Glomerular visceral epithelial cell (primary cell): ENCODE measurements at regions not wholly inside any gene's neighbourhood (a gene's known extent, or its start where the extent isn't known, plus 50 kb on each side); places are given as distances from the start of the nearest gene placed in this dataset.

Experiments
- DNase-seq: peaks from one replicate; pipeline ENCODE4 v3.0.0-alpha.2; 2016; ENCODE audit errors: extremely low spot score

DNA sequence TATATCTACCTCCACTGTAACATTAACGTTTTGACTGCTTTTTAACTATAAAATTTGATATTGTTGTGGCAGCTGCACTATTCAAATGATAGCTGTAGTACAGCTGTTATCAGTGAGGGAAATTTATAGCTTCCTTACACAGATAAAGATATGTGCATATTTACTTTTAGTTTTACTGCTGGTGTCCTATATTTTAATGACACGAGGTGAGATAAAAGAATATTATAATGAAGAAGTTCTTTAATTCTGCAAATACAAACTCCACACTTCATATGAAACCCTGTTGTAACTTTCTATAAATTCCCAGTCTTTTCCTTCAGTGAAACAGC lies 427.8 kb upstream of the ZEB2 start:
- no peak for DNase-seq

DNA sequence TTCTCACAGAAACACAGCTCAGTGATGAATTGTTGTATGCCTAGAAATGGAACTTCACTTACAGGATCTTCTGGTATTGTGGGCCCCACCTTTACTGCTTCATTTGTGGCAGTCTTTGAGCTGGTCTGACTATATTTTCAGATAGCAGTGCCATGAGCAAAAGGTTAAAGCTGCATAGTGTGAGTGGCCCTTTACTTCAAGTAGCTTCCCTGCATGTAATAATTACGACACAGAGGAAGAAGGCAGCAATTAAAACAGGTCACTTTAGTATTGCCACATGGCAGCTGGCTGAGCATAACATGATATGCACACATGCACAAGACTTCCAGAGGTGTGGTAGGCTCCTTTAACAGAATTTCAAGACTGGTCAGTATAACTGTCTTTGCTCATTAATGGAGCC lies 426.3 kb upstream of the ZEB2 start:
- DNase-seq, result no peak

DNA sequence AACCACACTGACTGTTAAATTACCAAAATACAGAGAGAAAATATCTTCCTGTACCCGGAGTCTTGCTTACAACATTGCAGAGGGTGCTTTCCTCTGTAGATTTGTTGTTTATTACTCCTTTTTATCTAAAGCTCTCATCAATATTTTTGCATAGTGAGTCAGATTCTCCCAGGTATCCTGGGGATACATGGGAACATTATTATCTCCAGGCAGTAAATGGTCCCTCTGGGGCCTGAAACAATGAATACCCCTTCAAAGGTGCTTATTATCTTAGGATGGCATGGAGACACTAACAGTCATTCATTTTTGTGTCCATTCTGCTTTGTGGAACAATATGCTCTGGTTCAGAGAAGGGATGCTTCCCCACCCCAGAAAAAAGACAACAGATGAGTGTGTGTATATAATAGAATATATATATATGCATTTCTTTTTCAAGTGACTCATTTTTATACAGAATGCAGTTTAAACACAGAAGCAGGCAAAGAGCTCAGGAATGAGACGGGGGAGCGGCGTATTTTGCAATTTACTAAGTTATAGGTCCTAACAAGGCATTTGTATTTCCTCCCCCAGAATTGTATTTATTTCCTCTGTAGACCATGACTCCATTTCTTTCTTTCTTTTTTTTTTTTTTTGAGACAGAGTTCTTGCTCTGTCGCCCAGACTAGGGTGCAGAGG lies 424.8 kb upstream of the ZEB2 start:
- no peak for DNase-seq

DNA sequence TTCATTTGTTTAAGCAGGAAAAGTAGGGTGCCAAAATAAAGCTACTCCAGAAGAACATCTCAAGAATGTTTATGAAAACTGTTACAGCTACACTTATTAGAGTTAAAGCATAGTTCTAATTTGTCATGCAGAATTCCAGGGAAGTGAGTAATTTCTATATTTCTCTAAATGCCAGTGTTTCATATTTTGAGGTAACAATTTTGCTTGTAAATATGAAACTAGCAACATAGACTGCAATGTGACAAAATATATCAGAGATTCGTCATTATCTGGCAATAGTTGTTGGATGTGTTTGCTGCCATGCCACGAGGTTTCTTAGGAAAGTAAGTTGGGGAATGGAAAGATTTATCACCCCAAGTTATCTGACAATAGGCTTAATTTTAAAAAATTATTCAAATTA lies 424.1 kb upstream of the ZEB2 start:
- no peak for DNase-seq

DNA sequence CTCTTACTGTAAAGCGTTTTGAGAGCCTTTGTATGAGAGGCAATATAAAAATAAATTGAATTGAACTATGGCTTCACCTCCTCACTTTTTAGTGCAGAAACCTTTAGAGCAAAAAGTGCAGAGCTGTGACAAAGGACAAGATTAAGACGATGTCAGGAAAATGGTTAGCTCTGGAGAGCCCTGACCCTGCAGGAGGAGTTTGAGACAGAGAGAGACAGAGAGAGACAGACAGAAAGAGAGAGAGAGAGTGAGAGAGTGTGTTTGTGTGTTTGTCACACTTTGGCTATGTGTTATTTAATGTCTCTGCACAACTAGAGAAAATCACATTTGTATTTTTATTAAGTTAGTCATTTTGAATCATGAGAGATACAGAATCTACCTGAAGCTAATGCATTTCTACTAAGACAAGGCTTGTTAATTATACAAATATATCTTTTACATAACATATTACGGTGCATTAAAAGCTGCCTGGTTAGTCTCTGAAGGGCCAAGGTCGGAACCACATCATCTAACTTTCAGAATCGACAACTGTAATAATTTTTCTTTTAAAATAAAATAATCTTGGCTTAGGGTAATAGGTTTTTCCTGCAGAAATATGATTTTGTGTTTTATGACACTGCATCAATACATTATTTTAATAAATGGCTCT lies 423.5 kb upstream of the ZEB2 start:
- DNase-seq, result no peak

DNA sequence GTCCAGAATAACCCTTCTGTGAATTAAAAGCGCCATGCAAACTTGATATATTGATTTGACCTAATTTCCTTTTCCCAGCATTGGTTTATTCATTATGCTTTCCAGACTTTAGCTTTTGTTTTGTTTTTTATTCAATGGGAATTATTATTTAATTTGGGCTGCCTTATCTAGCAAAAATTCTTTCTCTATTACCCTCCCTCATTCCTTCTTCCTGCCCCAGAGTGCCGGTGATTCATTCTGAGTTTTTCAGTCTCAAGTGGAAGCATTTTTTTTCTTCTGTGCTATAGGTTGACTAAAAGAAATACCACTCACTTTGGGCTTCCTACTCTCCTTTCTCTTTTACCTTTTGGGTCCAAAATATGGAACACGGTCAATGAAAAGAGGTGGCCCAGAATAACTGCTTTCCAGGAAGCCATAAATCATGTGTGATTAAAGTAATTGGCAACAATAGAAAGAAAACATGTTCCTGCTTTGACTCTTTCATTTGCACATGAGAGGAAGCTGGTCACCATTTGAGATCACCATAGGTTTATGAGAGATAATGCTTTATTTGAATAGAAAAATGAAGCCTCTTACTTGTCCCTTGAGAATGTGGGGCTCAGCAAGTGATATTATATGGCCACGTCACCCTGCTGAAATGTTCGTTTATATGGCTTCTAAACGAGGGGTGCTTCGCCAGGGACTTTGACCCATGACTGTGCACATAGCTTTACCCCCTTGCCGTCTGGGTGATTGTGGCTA lies 422.8 kb upstream of the ZEB2 start:
- DNase-seq, result no peak

DNA sequence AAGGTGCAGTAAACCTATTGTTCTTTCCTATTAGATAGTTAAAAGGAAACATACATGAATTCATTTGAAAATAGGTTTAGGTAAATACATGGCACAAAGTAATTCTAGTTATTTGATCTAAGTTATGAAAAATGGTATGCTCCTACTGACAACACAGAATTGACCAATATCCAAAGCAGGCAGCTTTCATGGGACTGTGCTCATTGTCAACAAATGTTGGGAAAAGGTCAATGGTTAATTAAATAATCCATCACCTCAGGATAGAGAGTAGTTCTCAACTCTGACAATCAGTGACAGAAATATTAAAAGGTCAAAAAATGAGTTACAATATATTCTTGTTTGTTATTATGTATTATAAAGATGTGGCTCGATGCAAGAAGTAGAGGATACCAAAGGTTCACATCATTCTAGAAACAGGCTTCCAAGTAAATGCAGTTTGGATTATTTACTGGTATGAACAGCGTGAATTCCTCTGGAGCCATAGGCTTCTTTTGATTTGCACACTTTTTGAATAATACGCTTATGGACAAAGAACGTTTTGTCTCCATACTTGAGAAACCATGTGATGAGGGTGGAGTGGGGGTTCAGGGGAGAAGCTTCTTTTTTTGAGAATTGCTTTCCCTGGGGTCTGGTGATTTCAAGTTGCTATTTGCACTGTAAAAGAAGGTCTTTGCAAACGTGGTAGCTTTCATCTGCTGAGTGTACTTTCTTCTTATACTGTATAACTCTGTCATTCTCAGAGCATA lies 422.0 kb upstream of the ZEB2 start:
- no peak for DNase-seq

DNA sequence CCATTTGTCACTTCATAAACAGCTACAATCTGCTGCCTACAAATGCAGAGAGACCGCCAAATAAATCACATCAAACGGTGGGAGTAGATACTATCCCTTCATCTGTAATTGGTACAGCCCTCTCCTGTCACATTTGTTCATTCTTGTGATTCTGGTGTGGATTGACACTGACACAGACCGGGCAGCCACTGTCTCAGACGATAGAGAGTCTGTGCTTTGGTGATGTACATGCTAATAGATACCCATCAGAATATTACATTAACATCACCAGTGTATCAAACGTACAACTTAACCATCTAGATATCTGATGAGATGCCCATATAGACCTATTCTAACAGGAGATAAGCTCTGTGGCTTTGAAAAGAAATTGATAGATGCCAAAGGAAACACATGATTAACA lies 419.7 kb upstream of the ZEB2 start:
- no peak for DNase-seq

DNA sequence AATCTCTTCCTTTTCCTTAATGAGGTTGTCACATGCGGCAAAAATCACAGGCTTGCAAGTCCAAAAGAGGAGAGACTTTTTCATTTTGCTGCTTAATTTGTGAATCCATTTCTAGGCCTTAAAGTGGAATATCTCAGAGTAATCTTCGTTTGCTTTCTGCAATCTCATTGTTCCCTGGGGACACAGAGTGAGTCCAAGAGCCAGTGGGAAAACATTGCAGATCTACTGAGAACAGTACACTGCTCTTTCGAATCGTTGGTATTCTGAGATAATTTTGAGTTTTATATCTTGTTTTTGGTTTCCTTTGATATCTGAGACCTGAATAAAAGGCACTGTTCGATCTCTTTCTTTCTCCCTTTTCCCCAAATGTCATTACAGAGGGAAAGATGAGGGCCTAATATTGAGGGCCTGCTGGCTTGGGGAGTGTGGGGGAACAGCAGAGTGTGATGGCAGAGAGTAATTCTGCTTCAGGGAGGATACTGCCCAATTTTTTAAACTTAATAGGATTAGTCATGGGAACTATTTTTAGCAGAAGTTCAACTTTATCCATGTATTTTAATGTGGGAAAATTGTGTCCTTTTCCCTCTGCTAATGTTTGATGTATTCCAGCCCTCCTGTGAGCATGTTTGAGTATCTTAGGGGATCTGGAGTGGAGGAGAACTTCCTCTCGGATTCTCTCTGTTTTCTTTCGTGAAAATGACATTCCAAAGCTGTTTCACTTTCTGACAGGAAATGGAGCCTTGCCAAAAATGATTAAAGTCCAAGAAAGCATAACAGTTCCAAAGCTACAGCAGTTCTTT lies 418.2 kb upstream of the ZEB2 start:
- peak; percentile 61 for DNase-seq

DNA sequence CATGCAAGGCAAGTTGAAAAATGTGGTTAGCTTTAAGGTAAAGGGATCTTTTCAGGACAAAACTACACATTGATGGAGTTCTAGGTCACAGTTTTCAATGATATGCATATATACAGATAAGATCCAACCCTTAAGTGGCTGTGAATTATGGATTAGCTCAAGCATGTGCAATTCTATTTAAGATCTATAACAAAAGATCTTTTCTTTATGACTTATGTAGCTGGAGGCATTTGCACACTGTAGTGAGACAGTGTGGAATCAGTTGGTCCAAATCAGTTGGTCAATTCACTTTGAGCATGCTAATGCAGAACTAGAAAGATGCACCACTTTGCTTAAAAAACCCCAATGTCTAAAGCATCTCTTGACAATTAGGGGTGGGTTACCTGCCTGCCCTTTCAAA lies 417.1 kb upstream of the ZEB2 start:
- DNase-seq, result no peak

DNA sequence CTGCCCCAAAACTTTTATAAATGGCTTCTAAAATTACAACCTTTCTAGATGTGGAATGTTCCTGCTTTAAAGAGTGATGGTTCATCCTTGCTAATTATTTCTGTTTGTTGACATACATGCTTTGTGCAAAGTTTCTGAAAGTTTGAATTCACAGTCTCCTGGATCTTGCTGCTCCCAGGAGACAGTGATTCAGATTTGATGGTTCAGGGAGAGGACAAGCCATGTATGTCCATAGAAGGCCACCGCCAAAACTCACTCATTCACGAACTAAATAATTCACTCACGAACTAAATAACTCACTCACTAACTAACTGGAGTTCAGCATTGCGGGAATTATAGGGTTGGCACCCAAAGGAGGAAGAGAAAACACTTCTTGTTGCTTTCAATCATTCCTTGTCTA lies 416.5 kb upstream of the ZEB2 start:
- no peak for DNase-seq

DNA sequence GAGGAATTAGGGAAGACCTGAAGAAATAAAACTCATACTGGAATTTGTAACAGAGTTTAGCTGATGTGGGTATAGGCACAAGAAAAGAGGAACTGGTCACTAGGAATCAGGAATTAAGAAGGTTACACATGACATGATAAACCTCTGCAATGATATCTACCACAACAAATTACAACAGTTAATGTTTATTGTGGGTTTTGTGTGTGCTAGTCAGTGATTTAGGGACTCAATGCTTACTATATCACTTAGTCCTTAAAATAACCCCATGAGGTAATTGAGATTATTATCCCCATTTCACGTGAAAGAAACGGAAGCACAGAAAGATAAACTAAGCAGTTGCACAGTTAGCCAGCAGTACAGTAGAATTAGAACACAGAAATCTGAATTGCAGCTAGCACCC lies 415.8 kb upstream of the ZEB2 start:
- no peak for DNase-seq

DNA sequence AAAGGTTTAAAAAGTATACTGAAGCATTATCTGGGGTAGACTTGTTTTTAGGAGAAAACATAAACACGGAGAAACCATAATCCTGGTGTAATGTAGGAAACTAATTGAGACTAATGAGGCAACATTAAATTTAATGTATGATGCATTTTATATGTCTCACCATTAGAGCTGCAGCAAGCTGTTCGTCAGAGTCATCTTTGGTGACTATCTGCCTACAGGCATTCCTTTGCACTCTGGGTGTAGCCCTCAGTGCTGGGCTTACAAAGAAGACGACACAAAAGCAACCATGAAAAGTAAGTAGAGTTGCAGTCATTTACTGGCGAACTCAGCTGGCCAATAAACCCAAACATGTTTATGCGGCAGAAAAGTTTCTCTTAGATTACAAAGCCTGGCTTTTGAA lies 415.3 kb upstream of the ZEB2 start:
- no peak for DNase-seq

DNA sequence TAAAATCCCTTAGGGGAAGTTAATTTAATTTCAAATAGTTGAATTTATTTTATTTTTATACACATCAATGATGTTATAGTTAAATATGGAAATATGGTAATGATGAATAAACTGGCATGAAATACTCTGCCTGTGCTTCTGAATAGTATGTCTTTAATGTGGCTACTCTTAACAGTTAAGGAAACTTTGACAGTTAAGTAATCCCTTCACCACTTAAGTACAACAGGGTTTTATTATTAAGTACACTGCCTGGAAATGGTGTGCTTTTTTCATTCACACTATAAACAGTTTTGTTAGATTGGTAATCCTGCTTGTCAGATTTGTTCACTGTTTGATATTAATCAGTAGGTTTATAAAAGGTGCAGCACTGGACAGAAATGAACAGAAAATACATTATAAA lies 412.0 kb upstream of the ZEB2 start:
- no peak for DNase-seq

DNA sequence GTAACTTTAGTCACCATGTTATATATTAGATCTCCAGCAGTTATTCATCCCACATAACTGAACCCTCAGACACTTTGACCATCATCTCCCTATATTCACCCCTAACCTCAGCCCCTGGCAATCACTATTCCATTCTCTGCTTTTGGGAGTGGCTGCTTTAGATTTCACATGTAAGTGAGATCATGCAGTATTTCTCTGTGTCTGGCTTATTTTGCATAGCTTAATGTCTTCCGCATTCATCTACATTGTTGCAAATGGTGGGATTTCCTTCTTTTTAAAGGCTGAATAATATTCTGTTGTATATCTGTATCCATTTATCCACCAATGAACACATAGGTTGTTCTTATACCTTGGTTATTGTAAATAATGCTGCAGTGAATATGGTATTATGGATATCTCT lies 411.6 kb upstream of the ZEB2 start:
- no peak for DNase-seq

DNA sequence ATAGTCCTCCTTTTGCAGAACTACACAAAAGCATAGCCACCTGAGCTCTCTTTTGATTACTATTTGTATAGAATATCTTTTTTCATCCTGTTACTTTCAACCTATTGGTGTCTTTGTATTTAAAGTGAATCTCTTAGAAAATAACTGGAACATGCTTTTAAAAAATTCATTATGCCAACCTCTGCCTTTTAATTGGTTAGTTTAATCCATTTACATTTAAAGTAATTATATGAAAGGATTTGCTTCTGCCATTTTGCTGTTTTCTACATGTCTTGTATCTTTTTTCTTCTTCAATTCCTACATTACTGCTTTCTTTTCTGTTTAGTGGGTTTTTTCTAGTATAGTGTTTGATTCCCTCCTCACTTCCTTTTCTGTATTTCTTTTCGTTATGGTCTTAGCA lies 407.5 kb upstream of the ZEB2 start:
- DNase-seq, result no peak

DNA sequence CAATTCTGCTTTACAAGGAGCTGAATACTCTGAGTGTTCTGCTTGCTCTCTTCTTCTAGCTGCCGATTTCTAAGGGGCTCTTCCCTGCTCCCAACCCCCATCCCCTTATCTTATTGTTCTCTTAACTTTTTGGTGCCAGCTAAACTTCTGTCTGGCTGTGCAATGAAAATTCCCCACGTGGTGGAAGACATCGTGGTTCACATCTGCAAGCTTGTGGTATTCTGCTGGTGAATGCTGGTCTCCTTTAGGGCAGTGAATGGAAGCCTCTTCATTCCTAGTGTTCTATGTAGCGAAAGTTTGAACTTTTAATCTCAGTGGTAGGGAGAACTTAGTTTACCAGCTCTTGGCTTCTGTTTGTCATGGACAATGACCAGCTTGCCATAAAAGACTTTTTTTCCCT lies 406.0 kb upstream of the ZEB2 start:
- DNase-seq, result no peak

DNA sequence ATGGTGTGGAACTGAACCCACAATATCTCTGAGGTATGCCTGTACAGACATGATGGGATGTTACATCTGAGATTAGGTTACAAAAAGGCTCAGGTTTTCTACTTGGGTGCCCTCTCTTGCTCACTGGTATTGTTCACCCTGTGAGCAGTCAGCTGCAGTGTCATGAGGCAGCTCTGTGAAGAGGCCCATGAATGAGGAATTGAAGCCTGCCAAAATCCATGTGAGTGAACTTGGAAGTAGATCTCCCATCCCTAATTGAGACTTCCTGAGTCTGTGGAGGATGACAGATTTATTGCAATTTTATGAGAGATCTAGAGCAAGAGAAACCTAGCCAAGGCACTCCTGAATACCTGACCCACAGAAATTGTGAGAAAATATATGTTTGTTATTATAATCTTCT lies 404.9 kb upstream of the ZEB2 start:
- DNase-seq, result no peak

DNA sequence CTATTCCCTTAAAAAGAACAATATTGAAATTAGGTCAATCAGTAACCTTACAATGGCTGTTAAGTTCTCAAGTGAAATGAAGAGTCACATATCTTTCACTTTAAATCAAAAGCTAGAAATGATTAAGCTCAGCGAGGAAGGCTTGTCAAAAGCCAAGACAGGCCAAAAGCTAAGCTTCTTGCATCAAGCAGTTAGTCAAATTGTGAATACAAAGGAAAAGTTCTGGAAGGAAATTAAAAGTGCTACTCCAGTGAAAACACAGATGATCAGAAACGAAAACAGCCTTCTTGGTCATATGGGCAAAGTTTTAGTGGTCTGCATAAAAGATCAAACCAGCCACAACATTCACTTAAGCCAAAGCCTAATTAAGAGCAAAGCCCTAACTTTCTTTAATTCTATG lies 402.6 kb upstream of the ZEB2 start:
- no peak for DNase-seq

DNA sequence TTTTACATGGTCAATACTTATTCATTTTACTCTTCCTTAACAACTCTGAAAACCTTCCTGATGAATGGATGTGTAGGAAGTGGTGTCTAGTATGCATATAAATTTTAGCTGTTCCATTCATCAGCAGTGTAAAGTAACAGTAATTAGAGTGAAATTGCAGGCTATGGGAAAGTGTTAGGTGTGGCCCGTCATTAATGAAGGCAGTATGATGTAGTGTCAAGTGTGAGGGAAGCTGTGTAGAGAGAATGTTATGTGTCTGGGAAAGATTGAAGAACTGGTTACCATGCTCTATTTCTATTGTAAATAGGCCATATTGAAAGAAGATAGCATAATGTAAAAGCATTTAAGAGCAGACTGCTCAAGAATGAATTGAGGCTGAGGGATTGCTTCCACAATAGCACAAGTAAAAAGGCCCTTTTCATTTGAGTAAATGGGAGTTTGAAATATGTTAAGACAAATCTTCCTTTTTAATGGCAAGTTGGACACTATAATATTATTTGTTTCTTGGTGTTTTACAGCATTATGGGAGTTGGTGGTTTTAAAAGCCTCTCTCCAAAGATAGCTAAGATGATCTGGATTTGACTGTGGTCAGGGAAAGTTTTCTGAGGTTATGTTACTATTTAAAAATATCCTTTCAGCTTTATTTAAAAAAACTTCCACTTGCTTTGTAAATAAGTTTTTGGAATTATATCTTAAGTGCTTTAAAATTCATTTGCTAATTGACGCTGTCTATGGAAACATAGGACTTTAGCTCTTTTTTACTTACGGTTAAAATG lies 401.0 kb upstream of the ZEB2 start:
- no peak for DNase-seq

DNA sequence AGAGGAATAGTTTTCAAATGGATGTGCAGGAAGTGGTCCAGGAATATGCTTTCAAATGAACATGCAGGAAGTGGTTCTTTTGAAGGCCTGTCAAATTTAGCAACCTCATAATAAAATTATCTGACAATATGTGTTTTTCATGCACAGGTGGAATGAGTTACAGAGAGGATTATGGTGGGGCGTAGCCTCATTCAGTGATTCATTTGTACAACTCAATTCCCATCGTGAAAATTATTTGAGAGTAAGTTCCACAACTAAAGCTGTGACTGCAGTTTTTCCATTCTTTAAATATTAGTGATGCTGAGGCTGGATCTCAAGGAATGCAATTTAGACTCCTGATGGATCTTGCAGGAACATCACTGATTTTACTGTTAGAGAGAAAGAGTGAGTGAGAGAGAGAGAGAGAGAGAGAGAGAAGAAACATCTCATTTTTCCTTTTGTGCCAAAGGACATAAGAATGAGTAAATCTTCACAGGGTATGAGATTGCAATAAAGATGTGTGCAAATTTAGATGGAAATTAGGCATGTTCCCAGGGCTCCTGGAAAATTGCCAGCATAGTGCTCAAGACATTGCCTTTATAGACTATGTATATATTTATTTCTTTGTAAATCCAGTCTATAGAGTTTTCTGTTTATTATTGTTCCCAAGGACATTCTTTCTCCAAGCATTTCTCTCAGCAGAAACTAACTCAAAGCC lies 394.9 kb upstream of the ZEB2 start:
- no peak for DNase-seq
